ENCODE measurements at regions not wholly inside any gene's neighbourhood (a gene's known extent, or its start where the extent isn't known, plus 50 kb on each side); places are given as distances from the start of the nearest gene placed in this dataset.

- no peak for TF ChIP-seq PRDM4 (CRISPR knock-in tag; IDR thresholded peaks at IDR 0.05; ENCODE audit: borderline replicate concordance)
- no peak for TF ChIP-seq MATR3 (CRISPR knock-in tag; IDR thresholded peaks at IDR 0.05)
- TF ChIP-seq RFXANK (CRISPR knock-in tag; IDR thresholded peaks at IDR 0.05) = no peak
- TF ChIP-seq ZNF207 (IDR thresholded peaks at IDR 0.05; ENCODE audit: borderline replicate concordance) = no peak
- TF ChIP-seq PAXIP1 (CRISPR knock-in tag; conservative IDR thresholded peaks at IDR 0.05) = 0 out of 2 replicates have a peak, but pooled peaks have one; percentile 14
- TF ChIP-seq GATAD1 (CRISPR knock-in tag; IDR thresholded peaks at IDR 0.05) = no peak
- TF ChIP-seq RAD51 (IDR thresholded peaks at IDR 0.05; ENCODE audit: borderline replicate concordance) = no peak
- TF ChIP-seq THRA (CRISPR knock-in tag; IDR thresholded peaks at IDR 0.05; ENCODE audit: borderline replicate concordance) = no peak
- no peak for TF ChIP-seq KDM3A (CRISPR knock-in tag; IDR thresholded peaks at IDR 0.05; ENCODE audit: low read depth)
- TF ChIP-seq SMARCC2 (IDR thresholded peaks at IDR 0.05) = no peak
- TF ChIP-seq ZNF652 (CRISPR knock-in tag; IDR thresholded peaks at IDR 0.05; ENCODE audit: borderline replicate concordance, low read depth) = no peak
- TF ChIP-seq TCF12 (IDR thresholded peaks at IDR 0.05) = no peak
- no peak for TF ChIP-seq TCF12 (CRISPR knock-in tag; IDR thresholded peaks at IDR 0.05)
- TF ChIP-seq DZIP1 (CRISPR knock-in tag; IDR thresholded peaks at IDR 0.05) = no peak
- no peak for TF ChIP-seq TOE1 (CRISPR knock-in tag; IDR thresholded peaks at IDR 0.05)
- no peak for TF ChIP-seq ZNF639 (CRISPR knock-in tag; conservative IDR thresholded peaks at IDR 0.05)
- no peak for TF ChIP-seq ZNF18 (CRISPR knock-in tag; IDR thresholded peaks at IDR 0.05; ENCODE audit: insufficient replicate concordance)
- peak; percentile 58; the same call in 1 of the 2 replicates for TF ChIP-seq NCOR1 (IDR thresholded peaks at IDR 0.05; ENCODE audit: borderline replicate concordance, low read length)
Measured at GRCh38 chr9:32304495-32304894, 79.9 kb upstream of the ACO1 start (continued).
